GM23338 (cell line): ENCODE measurements at regions not wholly inside any gene's neighbourhood (a gene's known extent, or its start where the extent isn't known, plus 50 kb on each side); places are given as distances from the start of the nearest gene placed in this dataset.

Source experiments
- ATAC-seq: fragments of 200-7000 bp; cut with Tn5 transposase; 3 replicates; pipeline ENCODE4 v1.9.1; 2020
- DNase-seq: peaks from one replicate; pipeline ENCODE4 v3.0.0-alpha.2; 2015; ENCODE audit warnings: low spot score
- H2AFZ ChIP-seq: fragments of 200-600 bp; sonication (generic); 2 replicates; pipeline ENCODE4 v1.8.0; 2016; ENCODE audit warnings: antibody characterized with exemption, mild to moderate bottlenecking, moderate library complexity
- H3F3A ChIP-seq: fragments of 200-600 bp; sonication (generic); replicated peaks from 2 replicates; pipeline ENCODE4 v1.8.0; 2017; ENCODE audit warnings: antibody characterized with exemption, mixed run types, low read depth
- H3K27ac ChIP-seq: fragments of 200-600 bp; sonication (generic); 2 replicates; pipeline ENCODE4 v1.6.1; 2016; ENCODE audit warnings: low read depth
- H3K27me3 ChIP-seq: fragments of 200-600 bp; sonication (generic); 2 replicates; pipeline ENCODE4 v1.8.0; 2016; ENCODE audit warnings: mild to moderate bottlenecking, mixed run types, moderate library complexity; ENCODE audit not compliant: insufficient read depth
- H3K36me3 ChIP-seq: fragments of 200-600 bp; sonication (generic); 2 replicates; pipeline ENCODE4 v1.8.0; 2016; ENCODE audit warnings: mild to moderate bottlenecking; ENCODE audit not compliant: insufficient read depth
- H3K4me1 ChIP-seq: fragments of 200-600 bp; sonication (generic); 2 replicates; pipeline ENCODE4 v1.8.0; 2016; ENCODE audit warnings: mild to moderate bottlenecking, moderate library complexity; ENCODE audit not compliant: insufficient read depth
- H3K4me2 ChIP-seq: fragments of 200-600 bp; sonication (generic); 2 replicates; pipeline ENCODE4 v1.7.1; 2017; ENCODE audit warnings: mixed run types
- H3K4me3 ChIP-seq: fragments of 200-600 bp; sonication (generic); 2 replicates; pipeline ENCODE4 v1.6.1; 2016; ENCODE audit warnings: mixed run types
- H3K79me2 ChIP-seq: fragments of 200-600 bp; sonication (generic); replicated peaks from 2 replicates; pipeline ENCODE4 v1.8.0; 2017; ENCODE audit warnings: mild to moderate bottlenecking; ENCODE audit not compliant: insufficient read depth
- H3K9me2 ChIP-seq: fragments of 200-600 bp; sonication (generic); 2 replicates; pipeline ENCODE4 v1.8.0; 2017; ENCODE audit not compliant: insufficient read depth
- H4K20me1 ChIP-seq: fragments of 200-600 bp; sonication (generic); replicated peaks from 2 replicates; pipeline ENCODE4 v1.8.0; 2017; ENCODE audit warnings: mild to moderate bottlenecking; ENCODE audit not compliant: insufficient read depth
- H3K27ac Mint-ChIP-seq: 2 replicates; pipeline ENCODE4 v1.8.0; 2020; ENCODE audit warnings: inconsistent platforms, mild to moderate bottlenecking, moderate library complexity, mixed read lengths
- H3K27me3 Mint-ChIP-seq: 3 replicates; pipeline ENCODE4 v1.8.0; 2022; ENCODE audit warnings: low read depth, mild to moderate bottlenecking, moderate library complexity, mixed read lengths, inconsistent platforms; ENCODE audit not compliant: insufficient read depth, poor library complexity
- H3K36me3 Mint-ChIP-seq: 3 replicates; pipeline ENCODE4 v1.8.0; 2021; ENCODE audit warnings: low read depth, mild to moderate bottlenecking, inconsistent platforms, moderate library complexity, mixed read lengths
- H3K4me1 Mint-ChIP-seq: 3 replicates; pipeline ENCODE4 v1.8.0; 2020; ENCODE audit warnings: mild to moderate bottlenecking, inconsistent platforms, mixed read lengths
- H3K4me3 Mint-ChIP-seq: 3 replicates; pipeline ENCODE4 v1.8.0; 2021; ENCODE audit warnings: moderate library complexity, mild to moderate bottlenecking, inconsistent platforms, mixed read lengths
- H3K9me3 Mint-ChIP-seq: 3 replicates; pipeline ENCODE4 v1.8.0; 2020; ENCODE audit warnings: moderate library complexity, mild to moderate bottlenecking, inconsistent platforms, mixed read lengths
- CREB1 ChIP-seq: fragments of 250-450 bp; sonication (Bioruptor Pico); IDR thresholded peaks from 2 replicates; pipeline ENCODE4 v1.5.0; 2020; ENCODE audit warnings: low read depth, mild to moderate bottlenecking, moderate library complexity
- ETS1 ChIP-seq: IDR thresholded peaks from 2 replicates; pipeline ENCODE4 v1.6.1; 2016; ENCODE audit warnings: antibody characterized with exemption
- EZH2 ChIP-seq: fragments of 200-600 bp; sonication (generic); IDR thresholded peaks from one replicate; pipeline ENCODE4 v1.8.0; 2017; ENCODE audit warnings: antibody characterized with exemption, mild to moderate bottlenecking, low read depth; ENCODE audit not compliant: unreplicated experiment
- EZH2phosphoT487 ChIP-seq: fragments of 200-600 bp; sonication (generic); IDR thresholded peaks from one replicate; pipeline ENCODE4 v1.8.1; 2018; ENCODE audit warnings: antibody characterized with exemption; ENCODE audit not compliant: unreplicated experiment
- JUNB ChIP-seq: IDR thresholded peaks from one replicate; pipeline ENCODE4 v1.6.1; 2016; ENCODE audit warnings: antibody characterized with exemption; ENCODE audit not compliant: unreplicated experiment
- NANOG ChIP-seq: IDR thresholded peaks from 2 replicates; pipeline ENCODE4 v1.6.1; 2016; ENCODE audit warnings: antibody characterized with exemption, borderline replicate concordance
- POLR2AphosphoS5 ChIP-seq: IDR thresholded peaks from 2 replicates; pipeline ENCODE4 v1.6.1; 2016; ENCODE audit warnings: antibody characterized with exemption, low read depth
- REST ChIP-seq: IDR thresholded peaks from one replicate; pipeline ENCODE4 v1.6.1; 2018; ENCODE audit warnings: antibody characterized with exemption; ENCODE audit not compliant: unreplicated experiment
- STAT1 ChIP-seq: IDR thresholded peaks from one replicate; pipeline ENCODE4 v1.6.1; 2016; ENCODE audit warnings: antibody characterized with exemption; ENCODE audit not compliant: unreplicated experiment
- ZNF462 ChIP-seq: fragments of 250-450 bp; sonication (Bioruptor Pico); IDR thresholded peaks from 2 replicates; pipeline ENCODE4 v1.5.0; 2020; ENCODE audit warnings: mild to moderate bottlenecking, moderate library complexity

GRCh38 chr10:53134050-53134449 lies 361.5 kb upstream of the MBL2 start (continued):
- TF ChIP-seq ZNF462 (CRISPR knock-in tag) (no peak), STAT1 (no peak), CREB1 (CRISPR knock-in tag) (no peak), EZH2phosphoT487 (no peak), REST (no peak), EZH2 (no peak), JUNB (no peak)

GRCh38 chr10:53130337-53130736 lies 357.8 kb upstream of the MBL2 start:
- no peak for ATAC-seq
- no peaks in the 10 kb centered on the region; the same call in 2 of the 3 replicates for H3K9me3 Mint-ChIP-seq
- Histone ChIP-seq H3K79me2 (no peaks in the 10 kb centered on the region), H3K4me3 (no peak overlapping the region), H3F3A (no peaks in the 10 kb centered on the region), H3K36me3 (no peaks in the 10 kb centered on the region), H3K27me3 (no peaks in the 10 kb centered on the region), H3K27ac (no peak overlapping the region), H2AFZ (no peak overlapping the region), H3K4me1 (no peaks in the 10 kb centered on the region), H3K4me2 (no peak overlapping the region), H3K9me2 (no peaks in the 10 kb centered on the region), H4K20me1 (no peaks in the 10 kb centered on the region)
- no peaks in the 10 kb centered on the region for H3K36me3 Mint-ChIP-seq
- H3K4me1 Mint-ChIP-seq = no peaks in the 10 kb centered on the region
- H3K27me3 Mint-ChIP-seq = no peaks in the 10 kb centered on the region
- peak; percentile 12 for DNase-seq
- H3K27ac Mint-ChIP-seq = no peak overlapping the region
- H3K4me3 Mint-ChIP-seq = no peak overlapping the region
- no peak for TF ChIP-seq POLR2AphosphoS5
- no peak for TF ChIP-seq NANOG
- no peak for TF ChIP-seq JUNB
- TF ChIP-seq ETS1 = no peak
- TF ChIP-seq CREB1 (CRISPR knock-in tag) = no peak
